GM12891 (cell line): ENCODE measurements at regions not wholly inside any gene's neighbourhood (a gene's known extent, or its start where the extent isn't known, plus 50 kb on each side); places are given as distances from the start of the nearest gene placed in this dataset.

ENCODE experiments used
- PAX5 ChIP-seq: IDR thresholded peaks from 2 replicates; pipeline ENCODE4 v1.6.1; 2011; ENCODE audit warnings: low read length, moderate library complexity, mild to moderate bottlenecking; ENCODE audit not compliant: insufficient read depth, severe bottlenecking
- TAF1 ChIP-seq: IDR thresholded peaks from 2 replicates; pipeline ENCODE4 v1.6.1; 2011; ENCODE audit warnings: low read depth, low read length, control low read depth

GRCh38 chr5:30765706-30766105 is 427.8 kb upstream of the CDH6 start:
- TF ChIP-seq TAF1, result no peak
- no peak for TF ChIP-seq PAX5
